SK-N-MC (cell line): ENCODE measurements at regions not wholly inside any gene's neighbourhood (a gene's known extent, or its start where the extent isn't known, plus 50 kb on each side); places are given as distances from the start of the nearest gene placed in this dataset.

ENCODE experiments used
- EZH2 ChIP-seq: fragments of 200-600 bp; sonication (generic); IDR thresholded peaks from one replicate; pipeline ENCODE4 v1.6.1; 2017; ENCODE audit warnings: antibody characterized with exemption
- POLR2AphosphoS5 ChIP-seq: IDR thresholded peaks from 2 replicates; pipeline ENCODE4 v1.6.1; 2012; ENCODE audit warnings: mild to moderate bottlenecking, low read depth, low read length, borderline replicate concordance

GRCh38 chr4:123133397-123134050 lies 211.1 kb upstream of the NUDT6 start:
- TF ChIP-seq POLR2AphosphoS5 (no peak), EZH2 (no peak)
